GM19372 (cell line): ENCODE measurements at regions not wholly inside any gene's neighbourhood (a gene's known extent, or its start where the extent isn't known, plus 50 kb on each side); places are given as distances from the start of the nearest gene placed in this dataset.
"Not testable (repeated sequence)": the region's sequence is repeated elsewhere in the genome, so short reads cannot be mapped to it uniquely, and the experiment has no call there.

ENCODE experiments used
- ATAC-seq: cut with Tn5 transposase; IDR thresholded peaks from one replicate; pipeline ENCODE4 v1.9.1; 2021; ENCODE audit warnings: mild to moderate bottlenecking, low read depth, moderate library complexity; ENCODE audit not compliant: unreplicated experiment

DNA sequence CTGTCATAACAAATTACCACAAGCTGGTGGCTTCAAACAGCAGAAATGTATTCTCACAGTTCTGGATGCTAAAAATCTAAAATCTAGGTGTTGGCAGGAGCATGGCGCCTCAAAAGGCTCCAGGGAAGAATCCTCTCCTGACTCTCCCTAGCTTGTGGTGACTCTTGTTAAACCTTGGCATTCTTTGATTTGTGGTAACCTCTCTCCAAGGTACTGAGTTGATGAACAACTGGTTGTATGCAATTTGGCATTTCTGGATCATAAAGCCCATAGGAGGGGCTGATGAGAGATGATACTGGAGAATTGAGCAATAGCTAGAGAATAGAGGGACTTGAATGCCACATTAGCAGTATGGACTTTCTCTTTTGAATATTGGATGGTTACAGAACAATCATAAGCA, 821.8 kb downstream of the TBL1XR1 start:
- no peak for ATAC-seq

DNA sequence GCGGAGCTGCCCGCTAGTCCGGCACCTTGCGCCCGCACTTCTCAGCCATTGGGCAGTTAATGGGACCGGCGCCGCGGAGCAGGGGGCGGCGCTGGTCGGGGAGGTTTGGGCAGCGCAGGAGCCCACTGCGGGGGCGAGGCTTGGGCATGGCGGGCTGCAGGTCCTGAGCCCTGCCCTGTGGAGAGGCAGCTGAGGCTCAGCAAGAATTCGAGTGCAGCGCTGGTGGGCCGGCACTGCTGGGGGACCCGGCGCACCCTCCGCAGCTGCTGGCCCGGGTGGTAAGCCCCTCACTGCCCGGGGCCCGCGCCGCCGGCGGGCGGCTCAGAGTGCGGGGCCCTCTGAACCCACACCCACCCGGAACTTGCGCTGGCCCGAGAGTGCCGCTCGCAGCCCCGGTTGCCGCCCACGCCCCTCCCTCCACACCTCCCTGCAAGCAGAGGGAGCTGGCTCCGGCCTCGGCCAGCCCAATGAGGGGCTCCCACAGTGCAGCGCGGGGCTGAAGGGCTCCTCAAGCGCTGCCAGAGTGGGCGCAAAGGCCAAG, 835.0 kb downstream of the TBL1XR1 start:
- no peak for ATAC-seq

DNA sequence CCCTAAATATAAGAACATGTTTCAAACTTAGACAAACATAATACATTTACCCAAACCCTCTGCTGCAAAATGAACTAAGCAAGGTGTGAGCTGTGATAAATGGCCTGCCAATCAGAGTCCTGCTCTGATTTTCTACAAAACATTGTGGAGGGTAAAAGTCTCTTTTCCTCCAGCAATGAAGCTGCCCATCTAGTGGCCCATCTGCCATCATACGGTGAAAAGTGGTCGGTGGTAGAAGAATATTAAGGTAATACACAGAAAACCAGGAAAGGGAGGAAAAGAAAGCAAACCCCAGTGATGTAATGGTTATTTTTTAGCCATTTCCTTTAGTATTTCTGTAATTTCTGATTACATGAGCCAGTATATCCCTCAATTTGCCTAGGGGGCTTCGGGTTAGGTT, 838.1 kb downstream of the TBL1XR1 start:
- no peak for ATAC-seq

DNA sequence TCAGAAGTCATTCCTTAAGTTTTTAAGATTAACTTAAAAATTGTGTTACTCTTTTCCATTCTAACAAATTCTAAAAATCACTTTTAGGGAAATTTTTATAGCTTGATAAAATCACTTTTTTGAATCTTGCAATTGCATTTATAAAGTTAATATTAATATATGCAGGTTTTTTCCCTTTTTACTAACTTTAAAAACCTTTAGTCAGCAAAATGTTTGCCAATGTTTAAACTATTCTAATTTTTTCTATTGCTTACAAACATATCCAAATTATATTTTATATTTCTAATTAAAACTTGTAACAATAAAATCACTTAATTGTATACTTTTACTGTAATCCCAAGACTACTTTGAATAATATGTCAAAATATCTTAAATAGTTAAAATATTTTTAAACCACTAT, 839.4 kb downstream of the TBL1XR1 start:
- no peak for ATAC-seq

DNA sequence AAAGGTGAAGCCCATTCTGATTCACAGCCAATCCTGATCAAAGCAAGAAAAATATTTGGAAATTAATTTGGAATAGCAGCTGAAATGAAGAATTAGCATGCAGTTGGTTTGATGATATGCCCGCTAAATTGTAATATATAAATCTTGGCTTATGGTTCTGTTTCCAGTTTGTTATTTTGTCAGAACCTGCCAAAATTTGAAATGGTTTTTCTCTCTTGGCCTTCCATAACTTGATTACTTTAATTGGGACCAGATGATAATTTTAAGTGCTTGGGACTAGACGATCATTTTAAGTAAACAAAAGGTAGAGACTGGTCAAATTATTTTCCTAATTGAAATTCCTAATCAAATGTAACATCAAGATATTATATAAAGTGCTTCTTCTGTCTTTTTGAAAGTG, 842.4 kb downstream of the TBL1XR1 start:
- ATAC-seq = no peak

DNA sequence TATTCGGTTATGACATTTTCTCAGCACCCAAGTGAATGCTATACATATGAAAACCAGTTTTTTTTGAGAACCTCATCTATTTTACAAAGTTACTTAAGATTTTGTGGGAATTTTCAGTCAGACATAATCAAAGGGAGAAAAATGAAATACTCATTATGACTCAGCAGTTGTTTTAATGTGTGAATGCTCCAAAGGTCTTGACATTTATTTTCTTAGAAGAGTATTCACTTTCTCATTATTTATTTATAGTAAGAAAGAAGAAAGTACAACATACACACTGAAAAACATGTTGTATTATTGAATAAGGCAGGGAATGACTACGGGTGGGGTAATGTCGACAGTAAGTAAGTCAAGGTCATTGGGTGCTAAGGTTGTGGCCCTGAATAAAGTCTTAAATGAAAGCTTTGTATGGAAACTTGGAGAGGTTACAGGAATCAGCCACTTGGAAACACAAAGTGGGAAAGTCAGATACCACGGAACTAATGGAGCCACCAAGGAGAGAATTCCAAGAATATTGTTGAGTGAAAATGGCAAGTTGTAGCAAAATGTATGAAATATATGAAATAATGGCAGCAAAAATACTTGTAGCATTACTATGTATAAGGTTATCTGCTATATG, 844.5 kb downstream of the TBL1XR1 start:
- ATAC-seq = no peak

DNA sequence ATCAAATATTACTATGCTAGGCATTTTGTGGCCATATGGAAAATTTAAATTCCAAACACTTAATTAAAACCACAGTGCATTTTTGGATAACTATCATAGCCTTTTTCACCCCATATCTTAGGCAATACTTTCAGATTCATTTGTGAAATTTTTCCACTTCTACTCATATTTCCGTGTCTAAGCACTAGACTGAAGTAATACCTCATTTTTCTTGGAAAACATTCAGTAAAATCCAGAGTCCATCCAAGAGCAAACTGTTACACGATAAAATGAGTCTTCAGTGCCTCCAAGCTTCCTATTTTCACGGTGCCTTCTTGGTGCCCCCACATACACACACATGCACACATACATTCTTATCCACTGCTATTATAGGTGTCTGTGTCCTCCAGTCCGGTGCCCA, 845.9 kb downstream of the TBL1XR1 start:
- ATAC-seq = no peak

DNA sequence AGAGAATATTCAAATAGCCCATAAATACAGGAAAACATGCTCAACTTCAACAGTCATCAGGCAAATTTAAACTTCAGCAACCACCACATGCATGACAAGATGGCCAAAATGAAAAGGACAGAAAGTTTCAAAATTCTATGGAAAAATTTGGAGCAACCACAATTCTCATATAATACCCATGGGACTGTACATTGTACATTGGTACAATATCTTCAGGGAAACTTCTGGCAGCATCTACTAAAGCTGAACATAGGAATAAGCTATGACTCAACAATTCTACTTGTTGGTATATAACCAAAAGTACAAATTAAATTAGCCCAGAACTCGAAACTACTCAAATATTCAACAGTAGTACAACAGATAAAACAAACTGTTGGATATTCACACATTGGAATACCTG, 847.6 kb downstream of the TBL1XR1 start:
- no peak for ATAC-seq

DNA sequence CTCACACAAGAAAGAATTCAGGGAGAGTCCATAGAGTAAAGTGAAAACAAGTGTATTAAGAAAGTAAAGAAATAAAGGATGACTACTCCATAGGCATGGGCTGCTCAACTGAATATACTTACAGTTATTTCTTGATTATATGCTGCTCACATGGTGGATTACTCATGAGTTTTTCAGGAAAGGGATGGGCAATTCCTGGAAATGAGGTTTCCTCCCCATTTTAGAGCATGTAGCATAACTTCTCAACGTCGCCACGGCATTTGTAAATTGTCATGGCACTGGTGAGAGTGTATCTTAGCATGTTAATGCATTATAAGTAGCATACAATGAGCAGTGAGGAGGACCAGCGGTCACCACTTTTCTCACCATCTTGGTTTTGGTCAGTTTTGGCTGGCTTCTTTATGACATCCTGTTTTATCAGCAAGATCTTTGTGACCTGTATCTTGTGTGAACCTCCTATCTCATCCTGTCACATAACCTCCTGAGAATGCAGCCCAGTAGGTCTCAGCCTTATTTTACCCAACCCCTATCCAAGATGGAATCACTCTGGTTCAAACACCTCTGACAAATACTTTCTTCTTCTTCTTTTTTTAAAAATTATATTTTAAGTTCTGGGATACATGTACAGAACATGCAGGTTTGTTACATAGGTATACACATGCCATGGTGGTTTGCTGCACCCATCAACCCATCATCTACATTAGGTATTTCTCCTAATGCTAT, 849.7 kb downstream of the TBL1XR1 start:
- no peak for ATAC-seq

DNA sequence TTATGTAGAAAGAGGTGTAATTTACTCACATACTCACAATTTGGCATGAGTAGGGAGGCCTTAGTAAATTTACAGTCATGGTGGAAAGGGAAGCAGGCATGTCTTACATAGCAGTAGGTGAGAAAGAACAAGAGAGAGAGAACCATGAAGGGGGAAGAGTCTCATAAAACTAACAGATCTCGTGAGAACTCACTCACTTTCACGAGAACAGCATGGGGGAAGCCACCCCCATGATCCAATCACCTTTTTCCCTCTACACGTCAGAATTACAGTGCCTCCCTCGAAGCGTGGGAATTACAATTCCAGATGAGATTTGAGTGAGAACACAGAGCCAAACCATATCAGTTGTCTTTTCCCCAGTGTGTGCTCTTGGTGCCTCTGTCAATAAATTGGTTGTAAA, 855.3 kb downstream of the TBL1XR1 start:
- ATAC-seq = no peak

DNA sequence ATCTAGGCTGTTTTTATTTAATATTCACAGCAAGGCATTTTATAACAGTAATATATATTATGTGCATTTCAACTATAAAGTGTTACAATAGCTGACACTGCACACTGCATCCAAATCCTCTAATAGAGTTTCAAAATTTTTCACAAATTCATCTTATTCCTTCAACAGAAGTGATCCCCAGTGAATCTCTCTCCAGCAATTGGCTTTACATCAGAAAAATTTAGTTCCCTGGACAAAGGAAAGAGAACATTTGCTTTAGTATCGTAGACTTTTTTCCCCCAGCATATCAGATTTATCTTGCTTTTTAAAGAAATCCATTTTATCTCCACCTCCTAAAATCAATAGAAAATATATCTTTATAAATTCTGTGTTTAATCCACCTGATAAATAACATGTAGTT, 868.6 kb downstream of the TBL1XR1 start:
- ATAC-seq = no peak

DNA sequence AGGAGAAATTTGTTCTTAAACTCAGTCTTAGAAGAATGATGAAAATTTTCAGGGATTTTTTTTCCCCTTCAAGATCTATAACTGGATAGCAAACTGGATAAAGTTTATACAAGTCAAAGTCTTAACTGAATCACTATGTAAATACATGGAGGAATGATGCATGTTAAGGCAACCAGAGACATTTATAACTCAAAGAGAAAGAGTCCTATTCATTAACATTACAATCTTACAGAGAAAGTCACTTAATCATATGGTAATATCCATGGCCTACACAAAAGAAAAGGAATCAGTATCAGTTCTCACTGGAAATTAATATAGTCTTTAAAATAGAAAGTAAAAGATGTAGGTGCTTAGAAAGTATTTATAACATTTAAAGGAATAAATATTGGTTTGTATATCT, 869.1 kb downstream of the TBL1XR1 start:
- no peak for ATAC-seq

DNA sequence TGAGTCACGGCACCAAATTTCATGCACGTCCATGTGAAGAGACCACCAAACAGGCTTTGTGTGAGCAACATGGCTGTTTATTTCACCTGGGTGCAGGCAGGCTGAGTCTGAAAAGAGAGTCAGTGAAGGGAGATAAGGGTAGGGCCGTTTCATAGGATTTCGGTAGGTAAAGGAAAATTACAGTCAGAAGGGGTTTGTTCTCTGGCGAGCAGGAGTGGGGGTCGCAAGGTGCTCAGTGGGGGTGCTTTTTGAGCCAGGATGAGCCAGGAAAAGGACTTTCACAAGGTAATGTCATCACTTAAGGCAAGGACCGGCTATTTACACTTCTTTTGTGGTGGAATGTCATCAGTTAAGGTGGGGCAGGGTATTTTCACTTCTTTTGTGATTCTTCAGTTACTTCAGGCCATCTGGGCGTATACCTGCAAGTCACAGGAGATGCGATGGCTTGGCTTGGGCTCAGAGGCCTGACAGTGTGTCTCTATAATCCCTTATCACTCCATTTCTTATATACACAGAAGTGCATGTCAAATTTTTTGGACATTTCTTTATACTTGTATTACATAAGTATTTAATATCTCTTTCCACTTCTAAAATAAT, 870.3 kb downstream of the TBL1XR1 start:
- ATAC-seq = not testable (repeated sequence)

DNA sequence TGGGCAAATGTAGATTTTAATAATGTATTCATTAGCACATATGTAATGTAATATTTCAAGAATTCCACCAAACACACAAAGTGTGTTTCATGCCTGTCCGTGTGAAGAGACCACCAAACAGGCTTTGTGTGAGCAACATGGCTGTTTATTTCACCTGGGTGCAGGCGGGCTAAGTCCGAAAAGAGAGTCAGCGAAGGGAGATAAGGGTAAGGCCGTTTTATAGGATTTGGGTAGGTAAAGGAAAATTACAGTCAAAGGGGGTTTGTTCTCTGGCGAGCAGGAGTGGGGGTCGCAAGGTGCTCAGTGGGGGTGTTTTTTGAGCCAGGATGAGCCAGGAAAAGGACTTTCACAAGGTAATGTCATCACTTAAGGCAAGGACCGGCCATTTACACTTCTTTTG, 875.8 kb downstream of the TBL1XR1 start:
- ATAC-seq = not testable (repeated sequence)

DNA sequence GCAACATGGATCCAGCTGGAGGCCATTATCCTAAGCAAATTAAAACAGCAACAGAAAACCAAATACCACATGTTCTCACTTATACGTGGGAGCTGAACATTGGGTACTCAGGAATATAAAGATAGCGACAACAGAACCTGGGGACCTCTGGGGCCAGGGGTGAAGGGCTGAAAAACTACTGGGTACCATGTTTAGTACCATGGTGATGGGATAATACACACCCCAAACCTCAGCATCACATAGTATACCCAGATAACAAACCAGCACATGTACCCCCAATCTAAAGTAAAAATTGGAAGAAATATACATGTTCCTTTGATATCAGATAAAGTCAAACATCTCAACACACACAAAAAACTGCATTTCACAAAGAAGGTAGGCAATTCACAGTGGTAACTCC, 876.2 kb downstream of the TBL1XR1 start:
- ATAC-seq = no peak

DNA sequence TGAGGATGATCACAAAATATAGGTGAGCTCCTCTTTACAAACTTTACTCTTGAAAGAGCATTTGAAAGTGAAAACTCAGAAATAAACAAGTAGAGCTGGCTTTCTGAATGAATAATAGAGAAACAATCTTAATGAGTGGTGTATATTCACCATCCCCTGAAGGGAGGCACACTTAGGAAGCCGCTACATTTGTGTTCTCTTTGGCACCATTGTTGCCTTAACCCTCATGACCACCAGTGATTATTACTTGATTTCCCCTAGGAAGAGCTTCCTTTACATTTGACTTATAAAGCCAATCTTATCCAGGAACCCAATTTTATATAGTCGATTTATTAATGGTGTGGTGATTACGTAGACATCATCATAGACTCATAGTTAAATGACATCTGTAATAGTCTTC, 883.9 kb downstream of the TBL1XR1 start:
- no peak for ATAC-seq

DNA sequence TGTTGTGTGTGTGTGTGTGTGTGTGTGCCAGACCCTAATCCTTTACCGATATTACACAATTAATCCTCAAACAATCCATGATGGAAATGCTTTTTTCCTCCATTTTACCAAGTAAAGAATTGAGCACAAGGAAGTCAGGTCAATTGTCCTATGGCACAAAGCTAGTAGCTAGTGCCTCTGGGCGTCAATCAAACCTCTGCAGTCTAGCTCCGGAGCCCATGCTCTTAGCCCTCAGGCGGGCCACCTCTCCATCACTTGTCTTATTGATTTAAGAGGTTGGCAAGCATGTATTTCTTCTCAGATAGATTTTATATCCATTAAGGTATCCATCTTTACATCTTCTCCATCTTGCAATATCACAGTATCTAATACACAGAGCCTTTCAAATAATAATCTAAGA, 886.6 kb downstream of the TBL1XR1 start:
- no peak for ATAC-seq

DNA sequence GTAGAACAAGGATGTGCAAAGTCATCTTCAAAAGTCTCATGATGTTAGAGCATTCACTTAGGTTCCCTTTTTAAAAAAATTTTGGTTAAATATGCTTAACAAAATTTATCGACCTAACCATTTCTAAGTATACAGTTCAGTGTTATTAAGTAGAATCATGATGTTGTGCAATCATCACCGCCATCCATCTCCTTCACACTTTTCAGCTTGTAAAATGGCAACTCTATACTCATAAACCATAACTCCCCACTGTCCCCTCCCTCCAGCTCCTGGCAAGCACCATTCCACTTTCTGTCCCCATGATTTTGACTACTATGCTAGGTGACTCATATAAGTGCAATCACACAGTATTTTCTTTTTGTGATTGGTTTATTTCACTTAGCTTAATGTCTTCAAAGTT, 895.0 kb downstream of the TBL1XR1 start:
- ATAC-seq = no peak

DNA sequence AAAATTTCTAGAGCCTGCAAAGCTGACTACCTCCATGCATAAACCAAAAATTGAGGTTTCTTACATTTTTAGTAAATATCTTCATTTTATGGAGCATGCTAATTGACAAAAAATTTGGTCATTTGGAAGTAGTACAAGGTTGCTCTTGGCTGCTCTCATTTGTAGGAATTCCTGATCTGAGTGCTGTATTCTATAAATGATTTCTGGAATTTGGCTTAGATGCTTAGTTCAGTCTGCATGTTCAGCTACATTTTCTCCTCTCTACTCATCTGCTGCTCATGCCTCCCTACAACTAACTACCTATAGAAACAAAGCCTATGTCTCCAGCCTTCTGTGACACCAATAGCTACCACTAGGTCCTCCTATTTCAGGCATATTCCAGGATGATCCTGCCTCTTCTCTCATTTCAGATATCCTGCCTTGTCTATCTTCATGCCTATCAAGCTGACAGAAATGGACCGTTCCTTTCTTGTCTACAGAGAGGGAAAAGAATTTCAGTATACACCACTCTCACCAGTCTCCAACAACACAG, 901.1 kb downstream of the TBL1XR1 start:
- no peak for ATAC-seq

DNA sequence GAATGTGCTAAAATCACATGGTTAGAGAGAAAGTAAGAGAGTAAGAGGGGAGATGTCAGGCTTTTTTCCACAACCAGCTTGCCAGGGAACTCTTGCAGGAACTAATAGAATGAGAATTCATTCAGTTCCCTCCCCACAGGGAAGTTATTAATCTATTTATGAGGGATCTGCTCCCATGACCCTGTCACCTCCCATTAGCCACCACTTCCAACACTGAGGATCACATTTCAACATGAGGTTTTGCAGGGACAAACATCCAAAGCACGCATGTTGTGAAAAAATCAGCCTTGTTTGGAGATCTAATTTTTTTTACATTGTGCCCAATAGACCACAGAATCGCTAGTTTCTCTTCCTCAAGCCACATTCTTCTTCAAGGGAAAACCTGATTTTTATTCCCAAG, 904.0 kb downstream of the TBL1XR1 start:
- no peak for ATAC-seq

DNA sequence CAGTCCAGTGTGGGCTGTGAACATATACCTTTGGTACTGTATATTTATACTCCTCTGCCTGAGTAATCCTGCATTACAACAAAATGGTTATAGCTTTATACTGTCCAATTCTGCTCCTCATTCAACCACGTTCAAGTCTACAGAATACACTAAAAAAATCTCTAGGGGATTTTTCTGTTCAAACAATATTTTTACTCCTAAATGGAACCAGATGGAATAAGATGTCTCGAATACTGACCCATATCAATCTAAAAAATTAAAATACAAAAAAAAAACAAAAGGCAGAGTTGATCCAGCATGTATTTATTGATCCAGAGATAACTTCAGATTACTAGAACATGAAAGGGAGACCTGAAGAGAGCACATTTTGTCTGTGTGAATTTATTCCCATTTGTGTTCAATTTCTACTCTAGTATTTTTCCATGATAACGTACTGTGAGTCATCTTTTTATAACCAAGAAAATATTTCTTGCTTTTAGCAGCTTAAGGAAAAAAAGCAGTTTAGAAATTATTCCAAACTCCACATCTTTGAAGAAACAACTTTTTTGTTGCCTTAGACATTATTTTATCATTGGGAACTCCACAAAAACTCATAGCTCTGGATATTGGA, 910.7 kb downstream of the TBL1XR1 start:
- no peak for ATAC-seq
